ENCODE measurements at regions not wholly inside any gene's neighbourhood (a gene's known extent, or its start where the extent isn't known, plus 50 kb on each side); places are given as distances from the start of the nearest gene placed in this dataset.
A peak's percentile ranks its signal among the peaks of the same experiment; 100 is the strongest.

DNA sequence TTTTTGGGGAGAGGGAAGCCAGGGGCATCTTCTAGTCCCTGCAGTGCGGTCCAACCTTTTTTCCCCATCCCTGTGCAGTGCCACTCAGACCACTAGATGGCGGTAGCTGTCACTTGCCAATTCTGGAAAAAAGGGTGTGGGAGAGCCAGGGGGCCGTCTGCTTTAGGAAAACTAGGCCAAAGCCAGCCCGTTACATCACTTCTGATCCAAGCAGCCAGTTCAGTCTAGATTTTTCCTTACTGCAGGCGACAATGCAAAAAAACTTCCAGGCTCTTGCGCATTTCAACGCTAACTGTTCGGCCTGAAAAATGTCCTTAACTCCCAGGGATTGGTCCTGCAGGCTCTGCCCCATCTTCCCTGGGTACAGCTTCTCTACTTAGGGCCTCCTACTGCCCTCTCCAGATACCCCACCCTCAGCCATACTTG is 69.2 kb upstream of the CES5A start:
- DNase-seq (ENCODE audit: low read depth in 2 of 2) = peak; percentile 7 to 12

DNA sequence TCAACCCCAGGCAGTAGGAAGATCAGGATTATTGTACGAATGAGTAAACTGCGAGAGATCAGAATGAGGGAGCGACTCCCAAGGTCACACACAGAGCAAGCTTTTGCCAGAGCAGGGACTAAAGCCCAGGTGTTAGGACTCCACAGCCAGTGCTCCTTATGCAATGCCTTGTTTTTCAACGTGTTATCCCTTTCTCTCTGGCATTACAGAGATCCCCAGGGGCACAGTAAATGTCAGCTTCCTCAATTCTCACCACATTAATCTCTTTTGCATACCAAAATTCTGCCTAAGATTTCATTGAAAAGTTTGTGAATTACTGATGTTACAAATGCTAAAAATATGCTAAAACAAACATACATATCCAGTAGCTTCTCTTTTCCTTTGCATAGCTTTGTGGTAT is 68.1 kb upstream of the CES5A start:
- DNase-seq (ENCODE audit: low read depth in 2 of 2) = no peak

DNA sequence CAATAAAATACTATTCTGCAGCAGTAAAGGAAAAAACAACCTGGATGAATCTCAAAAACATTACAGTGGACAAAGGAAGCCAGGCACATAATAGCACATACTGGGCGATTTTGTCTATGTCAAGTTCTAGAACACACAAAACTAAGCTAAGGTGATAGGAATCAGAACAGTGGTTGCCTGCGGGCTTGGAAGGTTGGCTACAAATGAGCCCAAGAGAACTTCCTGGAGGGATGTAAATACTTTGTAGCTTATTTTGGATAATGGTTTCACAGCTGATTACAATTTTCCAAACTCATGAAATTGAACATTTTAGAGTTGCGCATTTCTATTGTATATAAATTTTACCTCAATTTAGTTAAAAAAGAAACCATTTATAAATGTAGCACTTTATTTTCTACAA is 67.6 kb upstream of the CES5A start:
- no peak for DNase-seq (ENCODE audit: low read depth in 2 of 2)

DNA sequence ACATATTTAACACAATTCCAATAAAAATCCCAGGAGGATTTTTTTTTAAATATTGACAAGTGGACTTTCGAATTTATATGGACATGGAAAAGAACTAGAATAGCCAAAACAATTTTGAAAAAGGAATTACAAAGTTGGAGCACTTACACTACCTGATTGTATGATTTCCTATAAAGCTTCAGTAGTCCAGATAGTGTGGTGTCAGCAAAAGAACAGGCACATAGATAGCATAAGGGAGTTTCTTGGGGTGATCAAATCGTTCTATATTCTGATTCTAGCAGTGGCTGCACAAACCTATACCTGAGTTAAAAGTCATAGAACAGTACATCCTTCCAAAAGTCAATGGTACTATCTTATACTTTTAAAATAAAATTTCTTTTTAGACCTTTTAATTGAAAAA is 66.4 kb upstream of the CES5A start:
- no peak for DNase-seq (ENCODE audit: low read depth in 2 of 2)

DNA sequence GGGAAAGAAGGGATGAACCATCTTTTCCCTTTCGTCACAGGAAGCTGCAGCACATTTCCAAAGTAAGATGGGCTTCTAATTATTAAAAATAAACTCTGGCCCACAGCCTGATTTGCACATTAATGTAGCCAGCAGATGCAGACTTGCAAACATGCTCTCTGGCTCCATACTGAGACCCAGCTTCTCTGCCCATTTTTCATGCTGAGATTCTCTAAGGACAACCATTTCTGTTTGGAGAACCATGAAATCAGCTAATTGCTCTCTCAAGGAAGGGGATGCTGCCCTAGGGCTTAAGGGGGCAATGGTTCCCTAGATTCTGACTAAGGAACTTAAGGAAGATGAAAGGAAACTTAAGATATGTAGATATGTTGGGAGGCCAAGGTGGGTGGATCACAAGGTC is 63.0 kb upstream of the CES5A start:
- DNase-seq (ENCODE audit: low read depth in 2 of 2) = no peak

DNA sequence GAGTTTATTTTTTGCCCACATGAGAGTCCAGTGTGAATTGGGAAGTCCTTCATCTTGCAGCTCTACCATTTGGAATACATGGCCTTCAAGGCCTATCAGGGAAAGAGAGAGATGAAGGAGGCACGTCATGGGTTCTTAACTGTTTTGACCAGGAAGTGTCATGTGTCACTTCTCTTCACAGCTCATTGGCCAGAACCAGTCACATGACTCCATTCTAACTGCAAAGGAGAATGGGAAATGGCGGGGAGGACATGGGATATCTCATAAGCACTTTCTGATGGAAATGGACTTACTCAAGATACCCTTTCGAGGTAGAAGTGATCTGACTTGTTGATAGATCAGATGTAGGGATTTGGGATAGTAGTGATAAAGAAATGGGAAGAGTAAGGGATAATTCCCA is 57.9 kb upstream of the CES5A start:
- DNase-seq (ENCODE audit: low read depth in 2 of 2) = no peak

DNA sequence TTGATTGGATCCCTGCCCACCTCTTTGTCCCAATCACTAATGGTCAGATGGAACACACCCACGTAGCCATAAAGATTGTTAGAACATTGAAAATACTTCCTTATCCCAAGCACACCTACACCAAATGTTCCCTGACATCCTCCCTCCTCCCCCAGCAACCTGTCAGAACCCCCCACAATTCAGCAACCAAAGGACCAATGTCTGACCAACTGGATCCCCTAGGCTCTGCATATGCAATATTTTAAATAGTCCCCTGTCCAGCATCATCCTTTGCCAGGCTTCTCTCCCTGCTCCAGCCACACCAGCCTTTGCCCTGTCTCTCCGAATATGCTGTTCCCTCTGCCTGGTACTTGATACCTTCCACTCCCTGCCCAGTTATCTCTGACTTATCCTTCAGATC is 54.9 kb upstream of the CES5A start:
- DNase-seq (ENCODE audit: low read depth in 2 of 2) = no peak

DNA sequence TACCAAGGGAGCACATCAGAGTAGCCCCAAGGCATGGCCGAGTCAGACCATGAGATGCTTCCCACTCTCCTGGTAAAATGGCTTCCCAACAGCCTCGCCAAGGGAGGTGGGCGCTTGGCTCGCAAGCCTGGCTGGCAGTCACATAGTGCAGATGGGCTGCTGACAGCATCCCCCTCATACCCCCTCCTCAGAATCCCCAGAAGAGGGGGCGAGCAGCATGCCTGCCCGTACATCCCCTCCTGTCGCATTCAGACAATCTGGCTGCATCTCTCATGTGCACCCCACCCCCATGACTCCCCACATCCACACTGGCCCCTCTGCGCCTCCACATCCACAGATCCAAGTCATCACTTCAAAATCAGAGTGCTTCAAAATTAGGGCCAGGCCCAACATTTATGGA is 54.0 kb upstream of the CES5A start:
- no peak for DNase-seq (ENCODE audit: low read depth in 2 of 2)

DNA sequence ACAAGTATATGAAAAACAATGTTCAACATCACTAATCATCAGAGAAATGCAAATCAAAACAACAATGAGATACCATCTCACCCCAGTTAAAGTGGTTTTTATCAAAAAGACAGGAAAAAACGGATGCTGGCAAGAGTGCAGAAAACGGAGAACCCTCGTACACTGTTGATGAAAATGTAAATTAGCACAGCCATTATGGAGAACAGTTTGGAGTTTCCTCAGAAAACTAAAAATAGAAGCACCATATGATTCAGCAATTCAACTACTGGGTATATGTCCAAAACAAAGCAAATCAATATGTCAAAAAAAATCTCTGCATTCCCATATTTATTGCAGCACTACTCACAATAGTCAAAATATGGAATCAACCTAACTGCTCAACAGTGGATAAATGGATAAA is 50.1 kb upstream of the CES5A start:
- DNase-seq (ENCODE audit: low read depth in 2 of 2) = no peak

Data from stimulated activated CD8-positive, alpha-beta memory T cell treated with anti-CD3 and anti-CD28 coated beads, Interleukin-2, amount 100 ng/mL, for 48 hours (primary cell).